Ramos (cell line): ENCODE measurements at regions not wholly inside any gene's neighbourhood (a gene's known extent, or its start where the extent isn't known, plus 50 kb on each side); places are given as distances from the start of the nearest gene placed in this dataset.

Source experiments
- in situ Hi-C: fragments of 300-500 bp; cut with MboI; formaldehyde crosslinking; loops from one replicate; pipeline ENCODE4 v1.14.3; 2022; ENCODE audit warnings: low sequenced_read_pairs; ENCODE audit not compliant: unreplicated experiment

DNA sequence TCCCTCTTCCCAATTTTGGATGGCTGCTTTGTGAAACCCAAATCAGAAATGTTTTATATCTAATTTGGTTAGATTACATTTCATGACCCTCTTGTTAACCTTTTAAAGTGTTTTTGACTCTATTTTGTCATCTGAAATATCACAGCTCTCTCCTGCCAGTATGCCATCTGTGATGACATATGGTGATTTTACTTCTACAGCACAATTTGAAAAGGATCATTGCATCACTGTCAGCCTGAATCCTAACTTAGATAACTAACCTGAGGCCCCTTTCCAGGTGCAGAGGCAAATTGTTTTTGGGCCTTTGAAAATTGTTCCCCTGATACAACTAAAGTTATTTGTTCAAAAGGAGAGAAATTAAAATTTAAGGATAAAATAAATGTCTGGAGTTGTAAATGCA is 1023.4 kb upstream of the LRRTM1 start:
- in situ Hi-C loops: no loop called here

DNA sequence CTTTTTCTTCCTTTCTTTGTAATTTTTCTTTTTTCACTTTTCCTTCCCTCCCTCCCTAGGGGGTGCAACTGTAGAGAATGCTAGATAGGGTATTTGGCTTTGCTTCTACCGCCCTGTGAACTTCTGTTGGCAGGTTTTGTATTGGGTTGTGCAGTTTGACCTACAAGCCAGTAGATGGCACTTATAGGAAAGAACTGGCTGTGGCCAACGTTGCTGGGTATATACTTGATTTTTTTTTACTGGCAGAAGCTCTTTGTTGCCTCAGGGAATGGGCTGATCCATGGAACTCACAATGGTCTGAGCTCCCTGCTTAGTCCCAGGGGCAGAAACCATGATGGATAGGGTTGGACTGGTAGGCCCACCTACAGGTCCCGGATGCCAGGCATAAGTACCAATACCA is 1019.5 kb upstream of the LRRTM1 start:
- in situ Hi-C loops: no loop called here

GRCh38 chr2:81304154-81304830 is 999.7 kb upstream of the LRRTM1 start:
- in situ Hi-C loops: no loop called here

GRCh38 chr2:81303321-81303720 is 998.8 kb upstream of the LRRTM1 start:
- in situ Hi-C loops: no loop called here

DNA sequence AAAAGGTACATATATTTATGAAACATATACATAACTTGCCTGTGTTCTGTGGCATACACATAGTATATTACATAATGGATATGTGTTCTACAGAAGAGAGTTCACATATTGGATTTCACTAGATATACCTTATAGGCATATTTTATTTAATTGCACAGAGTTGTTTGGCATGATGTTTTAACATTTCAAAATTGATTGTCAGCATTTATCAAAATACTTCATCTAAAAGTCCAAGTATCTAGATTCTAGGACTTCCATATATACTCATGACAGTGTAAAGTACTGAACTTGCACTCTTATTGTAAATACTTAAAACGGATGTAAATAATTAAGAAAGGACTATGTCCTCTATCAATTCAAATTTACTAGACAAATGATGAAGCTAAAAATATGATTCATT is 995.3 kb upstream of the LRRTM1 start:
- in situ Hi-C loops: no loop called here

- in situ Hi-C loops: no loop called here
These were observed 986.3 kb upstream of the LRRTM1 start for GRCh38 chr2:81290846-81291245.

DNA sequence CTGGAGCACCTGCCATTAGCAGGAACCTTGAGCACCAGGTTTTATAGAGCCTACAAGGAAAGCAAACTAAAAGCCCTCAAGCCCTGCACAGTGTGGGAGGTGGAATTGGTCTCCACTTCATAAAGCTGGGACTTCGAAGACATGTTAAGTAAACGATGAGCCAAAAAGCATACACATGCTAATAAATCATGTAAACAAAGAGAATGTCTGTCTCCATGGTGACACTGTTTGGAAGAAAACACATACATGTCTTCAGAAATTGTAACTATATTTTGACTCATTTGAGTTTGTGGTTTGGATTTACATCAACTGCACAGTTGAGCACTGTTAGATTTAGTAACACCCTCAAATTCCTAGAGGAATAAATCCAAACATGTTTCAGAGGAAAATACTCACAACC is 978.5 kb upstream of the LRRTM1 start:
- in situ Hi-C loops: no loop called here

DNA sequence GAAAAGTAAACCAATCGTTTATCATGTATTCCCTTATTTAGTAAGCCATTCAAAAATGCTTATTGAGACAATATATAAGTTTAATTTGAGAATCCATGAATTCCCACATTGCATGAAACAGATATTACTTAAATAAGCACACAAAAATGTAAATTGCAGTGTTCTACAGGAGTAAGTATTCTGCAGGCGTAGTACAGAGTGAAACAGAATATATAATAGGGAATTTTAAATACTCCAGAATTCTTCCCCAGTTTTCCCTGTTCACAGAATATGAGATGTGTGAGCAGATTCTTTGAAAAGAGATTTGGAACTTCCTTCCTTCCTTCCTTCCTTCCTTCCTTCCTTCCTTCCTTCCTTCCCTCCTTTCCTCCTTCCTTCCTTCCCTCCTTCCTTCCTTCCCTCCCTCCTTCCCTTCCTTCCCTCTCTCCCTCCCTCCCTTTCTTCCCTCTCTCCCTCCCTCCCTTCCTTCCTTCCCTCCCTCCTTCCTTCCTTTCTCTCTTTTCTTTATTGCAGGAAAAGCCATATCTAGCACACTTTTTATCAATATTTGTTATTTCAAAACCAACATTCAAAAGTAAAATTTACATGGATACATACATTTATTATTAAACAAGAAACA is 977.7 kb upstream of the LRRTM1 start:
- in situ Hi-C loops: no loop called here

DNA sequence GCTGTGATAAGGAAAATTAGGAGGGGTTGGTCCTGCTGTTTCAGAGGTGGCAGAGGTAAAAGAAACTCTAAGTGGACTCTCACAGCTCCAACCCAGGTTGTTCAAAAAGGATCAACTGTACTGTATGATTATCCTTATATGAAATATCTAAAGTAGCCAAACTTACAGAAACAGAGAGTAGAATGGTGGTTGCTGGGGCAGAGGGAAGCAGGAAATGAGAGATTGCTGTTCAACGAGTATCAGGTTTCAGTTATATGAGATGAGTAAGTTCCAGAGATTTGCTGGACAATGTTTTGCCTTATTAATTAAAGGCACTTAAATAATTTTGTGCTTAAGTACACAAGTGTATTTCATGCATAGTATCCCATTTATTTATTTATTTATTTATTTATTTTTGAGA is 972.0 kb upstream of the LRRTM1 start:
- in situ Hi-C loops: no loop called here

GRCh38 chr2:81266106-81266505 is 961.6 kb upstream of the LRRTM1 start:
- in situ Hi-C loops: no loop called here

GRCh38 chr2:81263989-81264388 is 959.4 kb upstream of the LRRTM1 start:
- in situ Hi-C loops: no loop called here

- in situ Hi-C loops: no loop called here
These were observed 955.8 kb upstream of the LRRTM1 start for GRCh38 chr2:81260320-81260719.

- in situ Hi-C loops: no loop called here
These were observed 945.7 kb upstream of the LRRTM1 start for GRCh38 chr2:81250270-81250669.

- in situ Hi-C loops: no loop called here
These were observed 944.6 kb upstream of the LRRTM1 start for GRCh38 chr2:81249152-81249551.

GRCh38 chr2:81247648-81248047 is 943.1 kb upstream of the LRRTM1 start:
- in situ Hi-C loops: no loop called here

GRCh38 chr2:81242501-81242900 is 937.9 kb upstream of the LRRTM1 start:
- in situ Hi-C loops: no loop called here

- in situ Hi-C loops: no loop called here
These were observed 933.9 kb upstream of the LRRTM1 start for GRCh38 chr2:81238462-81238861.

DNA sequence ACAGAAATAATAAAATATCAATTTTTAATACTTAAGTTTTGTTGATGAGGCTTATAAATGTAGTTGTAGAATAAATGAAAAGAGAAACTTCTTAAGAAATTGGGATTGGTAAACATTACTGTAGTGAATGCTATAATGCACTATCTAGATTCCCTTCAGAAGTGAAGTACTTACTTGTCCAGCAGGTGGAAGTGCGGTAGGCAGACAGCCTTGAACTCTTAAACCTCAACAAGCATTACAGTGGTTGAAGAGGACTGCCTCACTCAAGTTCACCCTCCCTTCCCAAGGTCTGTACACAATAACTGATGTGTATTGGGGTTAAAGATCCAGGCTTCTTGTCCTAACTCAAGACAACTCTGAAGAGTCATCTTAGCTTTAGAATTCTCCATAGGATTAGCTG is 931.0 kb upstream of the LRRTM1 start:
- in situ Hi-C loops: no loop called here

DNA sequence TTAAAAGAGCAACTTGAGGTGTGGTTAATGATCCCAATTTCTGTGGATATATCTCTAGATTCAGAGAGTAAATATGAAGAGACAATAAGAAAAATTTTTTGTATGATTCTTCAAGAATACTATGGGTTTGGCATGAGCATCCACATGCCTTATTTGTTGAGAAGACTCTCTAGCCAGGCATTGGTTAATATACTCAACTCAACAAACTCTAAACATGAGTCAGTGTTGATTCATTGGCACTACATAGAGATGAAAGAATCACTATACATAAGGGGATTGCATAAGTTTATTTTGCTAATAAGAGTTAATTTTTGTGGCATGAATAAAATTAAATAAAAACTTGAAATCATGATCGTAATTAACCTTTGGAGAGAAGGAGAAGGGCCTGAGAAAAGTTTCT is 930.2 kb upstream of the LRRTM1 start:
- in situ Hi-C loops: no loop called here

GRCh38 chr2:81225756-81226155 is 921.2 kb upstream of the LRRTM1 start:
- in situ Hi-C loops: no loop called here

GRCh38 chr2:81213598-81213997 is 909.0 kb upstream of the LRRTM1 start:
- in situ Hi-C loops: no loop called here

DNA sequence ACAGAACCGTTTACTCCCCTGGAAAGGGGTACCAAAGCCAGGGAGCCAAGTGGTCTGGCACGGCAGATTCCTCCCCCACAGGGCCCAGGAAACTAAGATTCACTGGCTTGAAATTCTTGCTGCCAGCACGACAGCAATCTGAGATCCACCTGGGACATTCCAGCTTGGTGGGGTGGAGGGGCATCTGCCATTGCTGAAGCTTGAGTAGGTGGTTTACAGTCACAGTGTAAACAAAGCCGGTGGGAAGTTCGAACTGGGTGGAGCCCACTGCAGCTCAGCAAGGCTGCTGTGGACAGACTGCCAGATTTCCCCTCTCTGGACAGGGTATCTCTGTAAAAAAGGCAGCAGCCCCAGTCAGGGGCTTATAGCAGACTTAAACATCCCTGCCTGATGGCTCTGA is 901.7 kb upstream of the LRRTM1 start:
- in situ Hi-C loops: no loop called here
